ENCODE measurements at regions not wholly inside any gene's neighbourhood (a gene's known extent, or its start where the extent isn't known, plus 50 kb on each side); places are given as distances from the start of the nearest gene placed in this dataset.

DNA sequence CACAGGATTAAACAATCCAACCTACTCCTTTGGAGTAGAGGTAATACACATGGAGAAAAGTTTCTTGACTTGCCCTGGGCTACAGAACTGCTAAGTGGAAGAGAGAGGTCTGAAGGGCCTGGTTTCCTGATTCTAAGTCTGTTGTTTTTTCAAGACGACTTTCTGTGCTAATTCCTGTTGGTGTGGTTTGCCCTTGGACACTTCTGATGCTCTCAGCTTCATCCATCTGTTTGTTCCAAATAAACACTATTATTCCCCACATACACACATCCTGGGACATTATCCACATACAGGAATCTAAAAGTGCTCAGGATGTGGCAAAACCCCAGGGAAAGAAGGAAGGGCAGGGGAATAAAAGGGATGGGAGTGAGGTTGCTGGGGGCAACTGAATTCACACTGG, 393.5 kb upstream of the TBL1XR1 start:
- no peak for FAIRE-seq
- CTCF ChIA-PET (ENCODE audit: partially characterized antibody): interaction anchor here (0.6 to 1.7 kb wide), 4 partner anchors 11 to 374 kb away, joined by 3 to 5 read pairs (median 4); no protein-coding TSS in a partner anchor
- Histone ChIP-seq H2AK5ac (ENCODE audit: low read depth, low read length) (no peak overlapping the region), H3K79me2 (ENCODE audit: control insufficient read depth in 1 of 2, insufficient read depth in 2 of 2, low read length in 2 of 2) (no peaks in the 10 kb centered on the region), H3K4me3 (ENCODE audit: extremely low read depth in 1 of 4, insufficient read depth in 2 of 4, low read depth in 3 of 4, low read length in 4 of 4) (no peak overlapping the region), H2BK20ac (ENCODE audit: low read length) (no peak overlapping the region), H2BK15ac (ENCODE audit: low read length) (no peak overlapping the region), H2BK5ac (ENCODE audit: low read depth, low read length) (no peak overlapping the region), H3K9me3 (ENCODE audit: insufficient read depth in 2 of 2, low read depth in 1 of 2, low read length in 1 of 2) (no peaks in the 10 kb centered on the region; a peak in 1 of 4 replicates), H3K18ac (ENCODE audit: extremely low read depth, low read length) (no peak overlapping the region), H3K23me2 (ENCODE audit: low read depth, low read length) (no peaks in the 10 kb centered on the region), H3K56ac (replicated peaks; ENCODE audit: insufficient read length, low read depth, low read length) (no peak overlapping the region), H3K23ac (ENCODE audit: insufficient read length) (no peak overlapping the region), H3K27me3 (replicated peaks in 1 of 4; ENCODE audit: control insufficient read depth in 3 of 4, extremely low read depth in 1 of 4, insufficient read depth in 3 of 4, low read length in 3 of 4) (no peaks in the 10 kb centered on the region), H2BK120ac (replicated peaks; ENCODE audit: low read depth, low read length) (peak overlapping the region; percentile 71), H4K20me1 (replicated peaks in 1 of 2; ENCODE audit: control insufficient read depth in 1 of 2, insufficient read depth in 2 of 2, low read length in 2 of 2) (no peaks in the 10 kb centered on the region), H3K4me1 (replicated peaks in 1 of 4; ENCODE audit: control insufficient read depth in 3 of 4, insufficient read depth in 4 of 4, low read length in 3 of 4) (peaks cover 0 to 4% (median 2%) of the 10 kb centered on the region in 4 experiments; a peak in 4 of 7 replicates), H4K8ac (ENCODE audit: extremely low read depth, insufficient read depth, low read length) (no peak overlapping the region), H2BK12ac (ENCODE audit: low read depth, low read length) (no peak overlapping the region), H3K9ac (replicated peaks in 1 of 4; ENCODE audit: extremely low read depth in 1 of 4, low read depth in 3 of 4, low read length in 3 of 4) (no peak overlapping the region), H3K14ac (ENCODE audit: insufficient read length) (no peak overlapping the region), H3K79me1 (ENCODE audit: low read depth, low read length) (no peaks in the 10 kb centered on the region), H3K36me3 (ENCODE audit: control insufficient read depth in 2 of 4, insufficient read depth in 4 of 4, low read length in 3 of 4) (no peaks in the 10 kb centered on the region), H3K4me2 (ENCODE audit: insufficient read depth in 1 of 2, low read depth in 2 of 2, low read length in 2 of 2) (no peak overlapping the region), H4K91ac (replicated peaks; ENCODE audit: insufficient read length, low read length) (no peak overlapping the region), H3K4ac (replicated peaks; ENCODE audit: insufficient read length, low read depth, low read length) (no peak overlapping the region), H3K27ac (ENCODE audit: low read depth, low read length) (no peak overlapping the region), H2AFZ (ENCODE audit: low read length) (no peak overlapping the region), H4K5ac (ENCODE audit: insufficient read length, low read depth, low read length) (no peak overlapping the region)
- POLR2A ChIA-PET (ENCODE audit: partially characterized antibody): interaction anchor here (1.3 kb wide), 1 partner anchor 16 kb away, joined by 4 read pairs; no protein-coding TSS in a partner anchor
- WGBS, 2 experiments (ENCODE audit: extremely low coverage in 1 of 2, insufficient coverage in 1 of 2, insufficient read length in 1 of 2, insufficient replicate concordance in 2 of 2, low coverage in 1 of 2, low lambda C conversion rate in 2 of 2, missing lambda C conversion rate in 1 of 2): 91% methylated on average over 1 of the region's 1 CpG; no CpG with 5 or more reads in 1 of the 2 experiments
- TF ChIP-seq TEAD4 (IDR thresholded peaks at IDR 0.05; ENCODE audit: low read depth, low read length) (no peak), CTBP2 (IDR thresholded peaks at IDR 0.05; ENCODE audit: borderline replicate concordance, insufficient read depth, insufficient read length, low read length) (no peak)
- DNase-seq (ENCODE audit: low read depth in 1 of 2, low spot score in 2 of 2): no peak
